ENCODE measurements at regions not wholly inside any gene's neighbourhood (a gene's known extent, or its start where the extent isn't known, plus 50 kb on each side); places are given as distances from the start of the nearest gene placed in this dataset.

DNA sequence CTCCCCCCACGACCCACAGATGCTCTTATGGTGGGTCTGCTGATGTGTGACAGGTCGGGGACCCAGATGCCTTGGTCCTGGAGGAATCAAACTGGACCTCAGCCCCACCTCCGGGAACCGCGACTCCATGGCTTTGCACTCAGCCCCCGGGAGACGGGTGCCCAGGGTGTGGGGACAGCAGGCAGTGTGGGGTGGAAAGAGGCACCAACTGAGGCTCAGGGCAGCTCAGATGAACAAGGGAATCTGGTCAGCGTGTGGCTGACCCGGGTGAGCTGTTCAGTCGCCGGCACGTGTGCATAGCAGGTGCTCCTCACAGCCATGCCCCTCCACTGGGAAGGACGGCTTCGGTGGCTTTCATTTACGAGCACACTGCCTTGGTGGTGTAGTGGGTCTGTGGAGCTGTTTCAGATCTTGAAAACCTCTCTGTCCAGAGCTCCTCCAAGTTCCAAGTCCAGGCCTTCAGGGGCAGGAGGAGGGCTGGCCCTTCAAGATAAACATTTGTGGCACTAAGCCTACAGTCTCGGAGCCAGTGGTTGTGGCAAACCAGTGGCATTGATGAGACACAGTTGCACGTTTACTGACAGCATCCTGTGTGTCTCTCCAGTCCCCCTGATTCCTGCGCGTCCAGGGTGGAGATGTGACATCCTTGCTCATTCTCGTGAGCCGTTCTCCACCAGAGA is 471.2 kb upstream of the HS6ST1 start:
- Histone ChIP-seq H3K4me2 (no peak overlapping the region), H3K36me3 (no peaks in the 10 kb centered on the region), H3K4me3 (no peak overlapping the region), H4K20me1 (ENCODE audit: low read depth) (no peaks in the 10 kb centered on the region), H3K4me1 (peaks cover 14% of the 10 kb centered on the region), H3K9ac (no peak overlapping the region), H3K27ac (no peak overlapping the region), H2AFZ (replicated peaks) (peak overlapping the region; percentile 85), H3K9me3 (ENCODE audit: low read depth) (no peaks in the 10 kb centered on the region), H3F3A (ENCODE audit: low read depth) (peaks cover 6% of the 10 kb centered on the region), H3K27me3 (no peaks in the 10 kb centered on the region), H3K79me2 (ENCODE audit: low read depth) (no peaks in the 10 kb centered on the region)
- Mint-ChIP-seq H3K27ac (peak overlapping the region; percentile 68), H3K4me3 (no peak overlapping the region), H3K27me3 (ENCODE audit: insufficient read depth, low read depth) (peaks cover 18% of the 10 kb centered on the region), H3K4me1 (peaks cover 37% of the 10 kb centered on the region), H3K9me3 (peaks cover 2% of the 10 kb centered on the region), H3K36me3 (no peaks in the 10 kb centered on the region)
- DNase-seq (ENCODE audit: low spot score): no peak
- no peak for TF ChIP-seq EZH2 (IDR thresholded peaks at IDR 0.05)
- no peak for TF ChIP-seq EZH2phosphoT487 (IDR thresholded peaks at IDR 0.05)
- no peak for TF ChIP-seq CTCF (IDR thresholded peaks at IDR 0.05)

DNA sequence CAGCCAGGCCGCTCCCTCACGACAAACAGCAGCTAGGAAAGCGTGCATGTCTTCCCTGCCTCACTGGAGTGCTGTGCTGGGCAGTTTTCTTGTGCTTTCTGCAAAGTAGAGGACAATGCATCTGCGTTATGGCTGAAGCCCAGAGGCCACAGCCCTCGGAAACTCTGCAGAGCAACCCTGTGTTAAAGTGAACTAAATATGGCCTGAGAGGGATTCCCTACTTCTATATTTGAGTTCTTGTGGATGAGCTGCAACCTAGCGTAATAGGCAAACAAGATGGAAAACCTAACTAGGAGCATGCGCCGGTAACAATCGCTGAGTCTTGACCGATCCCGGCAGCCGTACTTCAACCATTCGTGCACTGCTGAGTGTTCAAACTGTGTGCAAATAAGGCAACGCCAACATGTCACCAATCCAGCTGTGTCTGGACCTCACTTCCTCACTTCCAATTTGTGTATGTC is 471.9 kb upstream of the HS6ST1 start:
- DNase-seq (ENCODE audit: low spot score): no peak

DNA sequence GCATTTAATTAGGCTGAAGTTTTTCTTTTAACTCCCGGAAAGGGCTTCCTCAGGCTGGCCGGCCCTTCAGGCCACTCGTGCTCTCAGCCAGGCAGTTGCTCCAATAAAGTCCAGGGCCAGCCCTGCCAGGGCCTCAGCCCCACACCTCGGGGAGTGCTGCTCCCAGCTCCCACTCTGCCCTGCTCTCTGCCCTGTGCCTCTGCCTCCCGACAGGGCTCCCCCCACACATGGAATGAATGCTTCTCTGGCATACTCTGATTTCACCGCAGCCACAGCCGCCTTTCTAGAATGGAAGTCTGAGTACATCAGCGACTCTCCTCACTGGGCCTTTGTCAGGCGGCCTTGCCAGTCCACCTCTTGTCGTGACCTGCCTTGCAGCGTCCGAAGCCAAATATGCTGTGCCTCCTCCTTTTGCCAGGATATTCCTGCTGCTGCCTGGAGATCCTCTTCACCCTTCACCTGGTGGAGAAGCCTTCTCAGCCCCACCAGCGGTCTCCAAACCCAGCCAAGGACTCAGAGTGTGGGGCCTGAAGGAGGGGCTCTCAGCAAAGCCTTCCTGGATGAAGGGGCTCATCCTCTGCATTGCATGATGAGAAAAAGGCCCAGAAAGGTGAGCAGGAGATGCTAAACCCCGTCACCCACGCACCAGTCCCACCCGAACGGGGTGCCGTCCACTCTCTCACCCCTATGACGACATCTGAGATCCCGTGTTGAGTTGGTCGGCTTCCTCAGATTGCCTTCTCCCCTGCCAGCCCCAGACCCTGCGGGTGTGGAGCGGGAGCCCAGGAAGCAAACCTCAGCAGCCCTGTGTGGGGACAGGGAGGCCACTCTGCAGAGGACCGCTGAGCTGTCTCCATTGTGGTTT is 472.7 kb upstream of the HS6ST1 start:
- TF ChIP-seq CTCF (IDR thresholded peaks at IDR 0.05) (no peak), EZH2 (IDR thresholded peaks at IDR 0.05) (no peak)
- H3K9me3 ChIP-seq (ENCODE audit: low read depth): no peaks in the 10 kb centered on the region
- H3K27me3 ChIP-seq: no peaks in the 10 kb centered on the region
- Mint-ChIP-seq H3K27ac (peak overlapping the region; percentile 52), H3K27me3 (ENCODE audit: insufficient read depth, low read depth) (peaks cover 17% of the 10 kb centered on the region), H3K4me1 (peaks cover 34% of the 10 kb centered on the region), H3K4me3 (peak overlapping the region; percentile 1), H3K36me3 (no peaks in the 10 kb centered on the region), H3K9me3 (peaks cover 2% of the 10 kb centered on the region)
- no peak for DNase-seq (ENCODE audit: low spot score)
- no peak overlapping the region for H3K9ac ChIP-seq
- H3K4me3 ChIP-seq: no peak overlapping the region
- peak overlapping the region; percentile 85 for H2AFZ ChIP-seq (replicated peaks)
- H3K36me3 ChIP-seq: no peaks in the 10 kb centered on the region
- H3K27ac ChIP-seq: no peak overlapping the region
- peaks cover 10% of the 10 kb centered on the region for H3K4me1 ChIP-seq
- H4K20me1 ChIP-seq (ENCODE audit: low read depth): no peaks in the 10 kb centered on the region
- H3K4me2 ChIP-seq: no peak overlapping the region
- peaks cover 5% of the 10 kb centered on the region for H3F3A ChIP-seq (ENCODE audit: low read depth)
- no peaks in the 10 kb centered on the region for H3K79me2 ChIP-seq (ENCODE audit: low read depth)

More for the DNA sequence above, 471.9 kb upstream of the HS6ST1 start:
- TF ChIP-seq EZH2phosphoT487 (IDR thresholded peaks at IDR 0.05) (no peak), EZH2 (IDR thresholded peaks at IDR 0.05) (no peak)
- peak overlapping the region; percentile 68 for H3K27ac Mint-ChIP-seq
- Histone ChIP-seq H3K27ac (no peak overlapping the region), H3K27me3 (no peaks in the 10 kb centered on the region), H3K9ac (no peak overlapping the region), H3K4me1 (peaks cover 14% of the 10 kb centered on the region), H3K36me3 (no peaks in the 10 kb centered on the region), H4K20me1 (ENCODE audit: low read depth) (no peaks in the 10 kb centered on the region), H3F3A (ENCODE audit: low read depth) (peaks cover 6% of the 10 kb centered on the region), H3K79me2 (ENCODE audit: low read depth) (no peaks in the 10 kb centered on the region), H3K4me2 (no peak overlapping the region), H3K4me3 (no peak overlapping the region), H2AFZ (replicated peaks) (peak overlapping the region; percentile 85), H3K9me3 (ENCODE audit: low read depth) (no peaks in the 10 kb centered on the region)
- no peaks in the 10 kb centered on the region for H3K36me3 Mint-ChIP-seq
- peaks cover 18% of the 10 kb centered on the region for H3K27me3 Mint-ChIP-seq (ENCODE audit: insufficient read depth, low read depth)
- H3K9me3 Mint-ChIP-seq: peaks cover 2% of the 10 kb centered on the region
- H3K4me1 Mint-ChIP-seq: peaks cover 37% of the 10 kb centered on the region
- no peak overlapping the region for H3K4me3 Mint-ChIP-seq

All from neural progenitor cell (in vitro differentiated cells).